ENCODE measurements at regions not wholly inside any gene's neighbourhood (a gene's known extent, or its start where the extent isn't known, plus 50 kb on each side); places are given as distances from the start of the nearest gene placed in this dataset.

- TF ChIP-seq CTCF (IDR thresholded peaks at IDR 0.05; ENCODE audit: insufficient read depth, low read depth, low read length, missing control alignments), result no peak
- no peak for DNase-seq (ENCODE audit: low read depth)
- no peak overlapping the region for H3K4me3 ChIP-seq (ENCODE audit: low read depth, low read length)
Observed at GRCh38 chr1:56265216-56265615, 314.1 kb downstream of the PLPP3 start.

- H3K4me3 ChIP-seq (ENCODE audit: low read depth, low read length), result no peak overlapping the region
- no peak for DNase-seq (ENCODE audit: low read depth)
- TF ChIP-seq CTCF (IDR thresholded peaks at IDR 0.05; ENCODE audit: insufficient read depth, low read depth, low read length, missing control alignments), result no peak
Observed at GRCh38 chr1:56263908-56264307, 315.5 kb downstream of the PLPP3 start.

GRCh38 chr1:56258371-56258770, 321.0 kb downstream of the PLPP3 start:
- DNase-seq (ENCODE audit: low read depth), result no peak
- H3K4me3 ChIP-seq (ENCODE audit: low read depth, low read length), result no peak overlapping the region
- TF ChIP-seq CTCF (IDR thresholded peaks at IDR 0.05; ENCODE audit: insufficient read depth, low read depth, low read length, missing control alignments), result no peak

- TF ChIP-seq CTCF (IDR thresholded peaks at IDR 0.05; ENCODE audit: insufficient read depth, low read depth, low read length, missing control alignments), result no peak
- DNase-seq (ENCODE audit: low read depth), result no peak
- H3K4me3 ChIP-seq (ENCODE audit: low read depth, low read length), result no peak overlapping the region
Observed at GRCh38 chr1:56257726-56258125, 321.6 kb downstream of the PLPP3 start.

GRCh38 chr1:56256153-56257000, 323.0 kb downstream of the PLPP3 start:
- DNase-seq (ENCODE audit: low read depth), result no peak
- H3K4me3 ChIP-seq (ENCODE audit: low read depth, low read length), result no peak overlapping the region
- no peak for TF ChIP-seq CTCF (IDR thresholded peaks at IDR 0.05; ENCODE audit: insufficient read depth, low read depth, low read length, missing control alignments)

- H3K4me3 ChIP-seq (ENCODE audit: low read depth, low read length), result no peak overlapping the region
- TF ChIP-seq CTCF (IDR thresholded peaks at IDR 0.05; ENCODE audit: insufficient read depth, low read depth, low read length, missing control alignments), result no peak
- DNase-seq (ENCODE audit: low read depth), result no peak
Observed at GRCh38 chr1:56255516-56256152, 323.7 kb downstream of the PLPP3 start.
